Spinal cord (tissue), 9 donors: ENCODE measurements at regions not wholly inside any gene's neighbourhood (a gene's known extent, or its start where the extent isn't known, plus 50 kb on each side); places are given as distances from the start of the nearest gene placed in this dataset.
"Not testable (repeated sequence)": the region's sequence is repeated elsewhere in the genome, so short reads cannot be mapped to it uniquely, and the experiment has no call there.

Experiments used
- DNase-seq, 6 donors: peaks; one replicate each; pipeline versions ENCODE4 v3.0.0 to v3.0.0-alpha.2; 2013 to 2015; ENCODE audit warnings: low spot score in 6 of 6, low read depth in 4 of 6
- H3K27ac ChIP-seq: one replicate; pipeline ENCODE4 v1.5.1; 2013; ENCODE audit warnings: low read depth, low read length, control low read depth
- H3K27me3 ChIP-seq: one replicate; pipeline ENCODE4 v1.6.1; 2013; ENCODE audit warnings: low read length; ENCODE audit not compliant: control insufficient read depth, insufficient read depth
- H3K36me3 ChIP-seq: one replicate; pipeline ENCODE4 v1.6.1; 2013; ENCODE audit warnings: low read length; ENCODE audit not compliant: control insufficient read depth, insufficient read depth
- H3K4me1 ChIP-seq: one replicate; pipeline ENCODE4 v1.6.1; 2013; ENCODE audit warnings: low read length; ENCODE audit not compliant: control insufficient read depth, insufficient read depth
- H3K4me3 ChIP-seq: one replicate; pipeline ENCODE4 v1.5.1; 2013; ENCODE audit warnings: low read depth, low read length, control low read depth
- H3K9me3 ChIP-seq: one replicate; pipeline ENCODE4 v1.6.1; 2013; ENCODE audit warnings: low read length; ENCODE audit not compliant: control insufficient read depth, insufficient read depth
- WGBS: methylation state at CpG from one replicate; pipeline ENCODE4 v1.1.5; 2013; ENCODE audit warnings: missing lambda C conversion rate; ENCODE audit not compliant: insufficient coverage; 5-methylcytosine and 5-hydroxymethylcytosine counted together
- donor health status: healthy.

- H3K27me3 ChIP-seq = no peaks in the 10 kb centered on the region
- H3K9me3 ChIP-seq = no peaks in the 10 kb centered on the region
- 100% methylated on average over 1 of the region's 2 CpGs for WGBS
- no peak overlapping the region for H3K27ac ChIP-seq
- no peak overlapping the region for H3K4me3 ChIP-seq
- DNase-seq = no peak
- no peaks in the 10 kb centered on the region for H3K36me3 ChIP-seq
- no peaks in the 10 kb centered on the region for H3K4me1 ChIP-seq
These were observed 1153.6 kb downstream of the TUSC7 start for GRCh38 chr3:117863146-117863545.

- Histone ChIP-seq H3K4me3 (no peak overlapping the region), H3K27ac (no peak overlapping the region), H3K36me3 (no peaks in the 10 kb centered on the region), H3K27me3 (no peaks in the 10 kb centered on the region), H3K4me1 (no peaks in the 10 kb centered on the region), H3K9me3 (no peaks in the 10 kb centered on the region)
- no CpG with 5 or more reads among the region's 4 CpGs for WGBS
- no peak for DNase-seq
These were observed 1155.8 kb downstream of the TUSC7 start for GRCh38 chr3:117865338-117865737.

GRCh38 chr3:117868766-117869165 lies 1159.2 kb downstream of the TUSC7 start:
- no CpG with 5 or more reads among the region's 2 CpGs for WGBS
- no peak for DNase-seq

GRCh38 chr3:117871934-117872333 lies 1162.4 kb downstream of the TUSC7 start:
- H3K4me1 ChIP-seq = peaks cover 3% of the 10 kb centered on the region
- H3K4me3 ChIP-seq = no peak overlapping the region
- H3K9me3 ChIP-seq = no peaks in the 10 kb centered on the region
- no peak overlapping the region for H3K27ac ChIP-seq
- 100% methylated on average over 1 of the region's 2 CpGs for WGBS
- H3K27me3 ChIP-seq = no peaks in the 10 kb centered on the region
- no peak for DNase-seq
- H3K36me3 ChIP-seq = no peaks in the 10 kb centered on the region

More at GRCh38 chr3:117868766-117869165, 1159.2 kb downstream of the TUSC7 start:
- Histone ChIP-seq H3K9me3 (no peaks in the 10 kb centered on the region), H3K27ac (no peak overlapping the region), H3K36me3 (no peaks in the 10 kb centered on the region), H3K27me3 (no peaks in the 10 kb centered on the region), H3K4me3 (no peak overlapping the region), H3K4me1 (peaks cover 3% of the 10 kb centered on the region)

- not testable (repeated sequence) for H3K9me3 ChIP-seq, H3K27me3 ChIP-seq, DNase-seq, H3K36me3 ChIP-seq, H3K4me1 ChIP-seq, H3K27ac ChIP-seq, H3K4me3 ChIP-seq
- WGBS = 100% methylated on average over 1 of the region's 15 CpGs
These were observed 1161.9 kb downstream of the IGSF11 start for GRCh38 chr3:117872594-117873248.

GRCh38 chr3:117873249-117873600 lies 1161.4 kb downstream of the IGSF11 start:
- WGBS = 0% methylated on average over 1 of the region's 3 CpGs

GRCh38 chr3:117874028-117874690 lies 1160.5 kb downstream of the IGSF11 start:
- Histone ChIP-seq H3K4me3 (no peak overlapping the region), H3K9me3 (no peaks in the 10 kb centered on the region), H3K36me3 (no peaks in the 10 kb centered on the region), H3K27ac (no peak overlapping the region), H3K27me3 (no peaks in the 10 kb centered on the region), H3K4me1 (peaks cover 3% of the 10 kb centered on the region)
- WGBS = 66% methylated on average over 4 of the region's 4 CpGs
- DNase-seq = peak in 2 of 6 donors; percentile 21 to 51

More at GRCh38 chr3:117873249-117873600, 1161.4 kb downstream of the IGSF11 start:
- Histone ChIP-seq H3K27ac (no peak overlapping the region), H3K27me3 (no peaks in the 10 kb centered on the region), H3K4me3 (no peak overlapping the region), H3K36me3 (no peaks in the 10 kb centered on the region), H3K9me3 (no peaks in the 10 kb centered on the region), H3K4me1 (peaks cover 3% of the 10 kb centered on the region)
- DNase-seq = peak in 3 of 6 donors; percentile 12 to 64 (median 35)

- H3K4me3 ChIP-seq = no peak overlapping the region
- no peak for DNase-seq
- no peak overlapping the region for H3K27ac ChIP-seq
- no CpG with 5 or more reads among the region's 1 CpG for whole genome bisulfite sequencing
- H3K4me1 ChIP-seq = peaks cover 3% of the 10 kb centered on the region
- H3K36me3 ChIP-seq = no peaks in the 10 kb centered on the region
- H3K9me3 ChIP-seq = no peaks in the 10 kb centered on the region
- no peaks in the 10 kb centered on the region for H3K27me3 ChIP-seq
These were observed 1159.5 kb downstream of the IGSF11 start for GRCh38 chr3:117874904-117875874.

GRCh38 chr3:117875887-117876286 lies 1158.8 kb downstream of the IGSF11 start:
- Histone ChIP-seq H3K27me3 (no peaks in the 10 kb centered on the region), H3K9me3 (no peaks in the 10 kb centered on the region), H3K4me1 (peaks cover 3% of the 10 kb centered on the region), H3K36me3 (no peaks in the 10 kb centered on the region), H3K27ac (no peak overlapping the region), H3K4me3 (no peak overlapping the region)
- WGBS = no CpG with 5 or more reads among the region's 1 CpG
- no peak for DNase-seq
